K562 (cell line): ENCODE measurements at regions not wholly inside any gene's neighbourhood (a gene's known extent, or its start where the extent isn't known, plus 50 kb on each side); places are given as distances from the start of the nearest gene placed in this dataset.

Source experiments
- ATAC-seq: fragments of 200-7000 bp; cut with Tn5 transposase; 3 replicates; pipeline ENCODE4 v1.9.1; 2020; ENCODE audit warnings: moderate library complexity
- BruUV-seq: library from RNA; stranded (reverse); fragments of 400-500 nt; replicated peaks from 2 replicates; lab custom pipeline; 2021; lab: Mats Ljungman, UMichigan
- CTCF ChIA-PET: fragments of 300-600 bp; formaldehyde crosslinking; extraction: SDS; loops from one replicate; lab custom pipeline; 2021; ENCODE audit warnings: low intra/inter-chr PET ratio; lab: Yijun Ruan, JAX
- POLR2A ChIA-PET: fragments of 300-600, 350-650 bp; sonication (Branson Sonifier 250); formaldehyde crosslinking; extraction: SDS; loops from one replicate; lab custom pipeline; 2021; ENCODE audit warnings: antibody characterized with exemption, inconsistent platforms; lab: Yijun Ruan, JAX
- DNase-seq, 4 experiments: peaks; one replicate each; pipeline versions ENCODE4 v3.0.0 to v3.0.0-alpha.2; 2011 to 2018; ENCODE audit warnings: low spot score in 3 of 4, mixed read lengths in 3 of 4; ENCODE audit errors: extremely low read depth in 1 of 4
- FAIRE-seq: peaks from 2 replicates; lab custom pipeline; 2011; peaks lifted over from hg19 to GRCh38; lab: Jason Lieb, UNC
- H2AFZ ChIP-seq: 2 replicates; pipeline ENCODE4 v1.6.0; 2011; ENCODE audit warnings: low read depth, low read length, control low read depth, inconsistent platforms
- H3K27ac ChIP-seq: fragments of 200-600 bp; 3 replicates; pipeline ENCODE4 v1.8.0; 2011; ENCODE audit warnings: low read depth, mild to moderate bottlenecking, control low read depth, inconsistent platforms, low read length, moderate library complexity, mixed read lengths; ENCODE audit errors: extremely low read depth
- H3K27me3 ChIP-seq, 2 experiments: fragments of 300-600 bp in 1 of 2; 2 replicates in 1 of 2; 3 replicates in 1 of 2; pipeline versions ENCODE4 v1.6.0 to v1.8.0; 2011; ENCODE audit warnings: inconsistent platforms in 2 of 2, low read length in 2 of 2, mild to moderate bottlenecking in 1 of 2, mixed read lengths in 1 of 2, moderate library complexity in 1 of 2; ENCODE audit not compliant: control insufficient read depth in 2 of 2, insufficient read depth in 2 of 2
- H3K36me3 ChIP-seq: fragments of 300-600 bp; 3 replicates; pipeline ENCODE4 v1.8.0; 2011; ENCODE audit warnings: mild to moderate bottlenecking, low read length, inconsistent platforms; ENCODE audit not compliant: control insufficient read depth, insufficient read depth
- H3K4me1 ChIP-seq, 2 experiments: fragments of 200-600 bp in 1 of 2; replicated peaks in 1 of 2; 2 replicates in 1 of 2; 3 replicates in 1 of 2; pipeline versions ENCODE4 v1.5.1 to v1.8.0; 2011; ENCODE audit warnings: inconsistent platforms in 2 of 2, low read length in 2 of 2, mild to moderate bottlenecking in 1 of 2, mixed read lengths in 1 of 2, moderate library complexity in 1 of 2; ENCODE audit not compliant: control insufficient read depth in 2 of 2, insufficient read depth in 2 of 2
- H3K4me2 ChIP-seq: 2 replicates; pipeline ENCODE4 v1.6.1; 2011; ENCODE audit warnings: low read length, control low read depth, inconsistent platforms, mixed read lengths; ENCODE audit not compliant: insufficient read depth
- H3K4me3 ChIP-seq: fragments of 200-600 bp; sonication (generic), shearing (Covaris generic); 2 replicates; pipeline ENCODE4 v1.5.1; 2016; ENCODE audit warnings: control low read depth, inconsistent platforms
- H3K79me2 ChIP-seq: fragments of 200-600 bp; 3 replicates; pipeline ENCODE4 v1.8.0; 2011; ENCODE audit warnings: low read length, inconsistent platforms; ENCODE audit not compliant: control insufficient read depth, insufficient read depth
- H3K9ac ChIP-seq, 2 experiments: 2 replicates each; pipeline versions ENCODE4 v1.6.0 to v1.6.1; 2011; ENCODE audit warnings: low read depth in 2 of 2, low read length in 2 of 2, control low read depth in 1 of 2, inconsistent platforms in 1 of 2, mild to moderate bottlenecking in 1 of 2, mixed read lengths in 1 of 2; ENCODE audit not compliant: insufficient read depth in 1 of 2
- H3K9me1 ChIP-seq: one replicate; pipeline ENCODE4 v1.6.0; 2011; ENCODE audit warnings: inconsistent platforms, mild to moderate bottlenecking, low read length, moderate library complexity; ENCODE audit not compliant: control insufficient read depth, insufficient read depth
- H3K9me3 ChIP-seq: replicated peaks from 2 replicates; pipeline ENCODE4 v1.5.1; 2011; ENCODE audit warnings: low read depth, low read length, inconsistent platforms; ENCODE audit not compliant: control insufficient read depth, insufficient read depth
- H4K20me1 ChIP-seq: replicated peaks from 2 replicates; pipeline ENCODE4 v1.6.1; 2011; ENCODE audit warnings: low read length, inconsistent platforms, mixed read lengths; ENCODE audit not compliant: control insufficient read depth, insufficient read depth
- CHD4 ChIP-seq: fragments of 200-600 bp; sonication (generic); IDR thresholded peaks from 3 replicates; pipeline ENCODE4 v1.6.1; 2012; ENCODE audit warnings: low read depth, mild to moderate bottlenecking, mixed read lengths, low read length, inconsistent platforms; ENCODE audit not compliant: insufficient read depth, insufficient replicate concordance, poor library complexity, severe bottlenecking
- COPS2 ChIP-seq: fragments of 450-650 bp; conservative IDR thresholded peaks from 2 replicates; pipeline ENCODE4 v1.6.1; 2016; ENCODE audit warnings: mild to moderate bottlenecking, moderate library complexity
- DMBX1 ChIP-seq: fragments of 250-450 bp; sonication (Bioruptor Pico); IDR thresholded peaks from 2 replicates; pipeline ENCODE4 v1.8.0; 2022; ENCODE audit warnings: inconsistent platforms, mild to moderate bottlenecking, moderate library complexity, borderline replicate concordance
- ILK ChIP-seq: fragments of 450-650 bp; IDR thresholded peaks from 2 replicates; pipeline ENCODE4 v1.6.1; 2016; ENCODE audit warnings: missing genetic modification characterization, low read depth, mild to moderate bottlenecking, missing compliant biosample characterization, moderate library complexity, borderline replicate concordance
- IRF2 ChIP-seq: sonication (generic); formaldehyde crosslinking; IDR thresholded peaks from 2 replicates; pipeline ENCODE4 v1.8.1; 2022; ENCODE audit warnings: mild to moderate bottlenecking, missing genetic modification reagents
- MCM5 ChIP-seq: fragments of 450-650 bp; IDR thresholded peaks from 2 replicates; pipeline ENCODE4 v1.6.1; 2016; ENCODE audit warnings: low read depth
- PREB ChIP-seq: sonication (generic); formaldehyde crosslinking; IDR thresholded peaks from 2 replicates; pipeline ENCODE4 v1.8.1; 2023; ENCODE audit warnings: mild to moderate bottlenecking, missing genetic modification reagents
- RBFOX2 ChIP-seq: fragments of 200-400 bp; formaldehyde crosslinking; IDR thresholded peaks from 2 replicates; pipeline ENCODE4 v1.6.1; 2017; ENCODE audit warnings: low read depth, mild to moderate bottlenecking, low read length, moderate library complexity
- TRIM24 ChIP-seq, 2 experiments: fragments of 450-650 bp; IDR thresholded peaks; 2 replicates each; pipeline ENCODE4 v1.6.1; 2016
- ZNF436 ChIP-seq: fragments of 250-450, 450-650 bp; sonication (Bioruptor Pico); formaldehyde crosslinking; IDR thresholded peaks from 2 replicates; pipeline ENCODE4 v1.7.0; 2020; ENCODE audit warnings: mild to moderate bottlenecking
- WGBS: fragments of 100-300 bp; shearing (Covaris generic); methylation state at CpG from one replicate; pipeline ENCODE4 v1.1.6; 2016; ENCODE audit warnings: low coverage, mixed read lengths; ENCODE audit not compliant: insufficient coverage; ENCODE audit errors: missing lambda C conversion rate; 5-methylcytosine and 5-hydroxymethylcytosine counted together
- in situ Hi-C: fragments of 300-500 bp; cut with MboI; formaldehyde crosslinking; loops from 4 replicates; pipeline ENCODE4 v1.15.0; 2018; ENCODE audit warnings: inconsistent platforms, mixed read lengths
- intact Hi-C: fragments of 100-400 bp; cut with micrococcal nuclease; formaldehyde crosslinking; loops from 2 replicates; pipeline ENCODE4 v1.14.2; 2022

DNA sequence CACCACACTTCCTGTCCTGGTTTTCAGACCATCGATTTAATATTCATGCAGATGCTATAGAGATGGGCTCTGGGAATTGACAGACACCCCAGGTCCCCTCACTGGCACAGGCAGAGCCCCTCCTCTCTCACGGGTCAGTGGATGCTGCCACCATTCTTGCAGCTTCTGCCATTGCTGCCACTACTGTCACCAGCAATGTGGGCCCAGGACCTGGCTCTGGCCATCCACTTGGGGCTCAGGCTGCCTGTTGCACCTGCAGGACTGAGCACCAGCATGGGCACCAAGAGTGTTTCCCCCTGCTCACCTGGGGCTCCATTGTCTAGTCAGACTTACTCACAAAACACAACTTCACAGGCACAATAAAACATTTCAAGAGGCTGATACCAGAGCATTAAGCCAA is 479.0 kb upstream of the ZNF608 start:
- no peak for ATAC-seq
- intact Hi-C loops (no loop called here), in situ Hi-C loops (no loop called here)
- ChIA-PET CTCF (no interaction called here), POLR2A (no interaction called here)
- no peak overlapping the region for H2AFZ ChIP-seq
- no peak for FAIRE-seq
- H3K9me1 ChIP-seq: no peaks in the 10 kb centered on the region
- no peaks in the 10 kb centered on the region for H3K27me3 ChIP-seq
- no peak overlapping the region for H3K27ac ChIP-seq
- no peaks in the 10 kb centered on the region for H3K9me3 ChIP-seq
- TF ChIP-seq COPS2: no peak
- no peak for TF ChIP-seq TRIM24 (IDR thresholded peaks at IDR 0.05)
- no peak for TF ChIP-seq RBFOX2
- TF ChIP-seq IRF2: no peak
- TF ChIP-seq PREB: no peak
- no peak for TF ChIP-seq ZNF436 (CRISPR knock-in tag)
- TF ChIP-seq CHD4: no peak
- TF ChIP-seq ILK (tag): no peak
- TF ChIP-seq MCM5: no peak
- TF ChIP-seq DMBX1: no peak
- DNase-seq: no peak
- H3K9ac ChIP-seq: no peak overlapping the region
- no peaks in the 10 kb centered on the region for H4K20me1 ChIP-seq
- no peaks in the 10 kb centered on the region for H3K4me1 ChIP-seq
- no peaks in the 10 kb centered on the region for H3K79me2 ChIP-seq
- no peak overlapping the region for H3K4me3 ChIP-seq
- no peak overlapping the region for H3K4me2 ChIP-seq
- no peaks in the 10 kb centered on the region for H3K36me3 ChIP-seq
- BruUV-seq: no TSS peak
- 0% methylated on average over 2 of the region's 2 CpGs for WGBS
